Keratinocyte (primary cell): ENCODE measurements at regions not wholly inside any gene's neighbourhood (a gene's known extent, or its start where the extent isn't known, plus 50 kb on each side); places are given as distances from the start of the nearest gene placed in this dataset.

Experiments used
- DNase-seq: peaks from one replicate; pipeline ENCODE4 v3.0.0-alpha.2; 2011; ENCODE audit warnings: low read depth, missing footprints, low spot score
- FAIRE-seq: peaks from 2 replicates; lab custom pipeline; 2011; peaks lifted over from hg19 to GRCh38; lab: Jason Lieb, UNC
- H2AFZ ChIP-seq: 2 replicates; pipeline ENCODE4 v1.6.0; 2012; ENCODE audit warnings: low read length, control low read depth, inconsistent platforms; ENCODE audit not compliant: control insufficient read depth
- H3K27ac ChIP-seq: 2 replicates; pipeline ENCODE4 v1.5.1; 2011; ENCODE audit warnings: low read length; ENCODE audit not compliant: control insufficient read depth, insufficient read depth
- H3K27me3 ChIP-seq: 3 replicates; pipeline ENCODE4 v1.6.0; 2011; ENCODE audit warnings: low read length; ENCODE audit not compliant: control insufficient read depth, insufficient read depth; ENCODE audit errors: extremely low read depth
- H3K36me3 ChIP-seq, 2 experiments: 2 replicates in 1 of 2; 3 replicates in 1 of 2; pipeline ENCODE4 v1.5.1; 2011; ENCODE audit warnings: low read length in 2 of 2, mild to moderate bottlenecking in 1 of 2; ENCODE audit not compliant: control insufficient read depth in 2 of 2, insufficient read depth in 2 of 2; ENCODE audit errors: extremely low read depth in 1 of 2
- H3K4me1 ChIP-seq: 3 replicates; pipeline ENCODE4 v1.5.1; 2011; ENCODE audit warnings: low read length; ENCODE audit not compliant: control insufficient read depth, insufficient read depth; ENCODE audit errors: extremely low read depth
- H3K4me2 ChIP-seq: 3 replicates; pipeline ENCODE4 v1.6.0; 2011; ENCODE audit warnings: low read depth, low read length; ENCODE audit not compliant: control insufficient read depth, insufficient read depth; ENCODE audit errors: extremely low read depth
- H3K4me3 ChIP-seq, 3 experiments: fragments of 200-600 bp in 1 of 3; sonication (generic) in 1 of 3; 2 replicates in 2 of 3; 3 replicates in 1 of 3; pipeline ENCODE4 v1.5.1; 2011 to 2016; ENCODE audit warnings: low read length in 3 of 3, mild to moderate bottlenecking in 3 of 3, control low read depth in 2 of 3, inconsistent platforms in 1 of 3, low read depth in 1 of 3, mixed read lengths in 1 of 3, mixed run types in 1 of 3, moderate library complexity in 1 of 3; ENCODE audit not compliant: control insufficient read depth in 2 of 3, insufficient read depth in 2 of 3; ENCODE audit errors: extremely low read depth in 1 of 3
- H3K79me2 ChIP-seq: 2 replicates; pipeline ENCODE4 v1.6.0; 2012; ENCODE audit warnings: low read length; ENCODE audit not compliant: control insufficient read depth, insufficient read depth
- H3K9ac ChIP-seq: 3 replicates; pipeline ENCODE4 v1.6.0; 2011; ENCODE audit warnings: low read length; ENCODE audit not compliant: control insufficient read depth, insufficient read depth; ENCODE audit errors: extremely low read depth
- H3K9me1 ChIP-seq: 3 replicates; pipeline ENCODE4 v1.6.0; 2011; ENCODE audit warnings: low read length; ENCODE audit not compliant: control insufficient read depth, insufficient read depth; ENCODE audit errors: extremely low read depth
- H3K9me3 ChIP-seq: 2 replicates; pipeline ENCODE4 v1.5.1; 2012; ENCODE audit warnings: low read depth, low read length; ENCODE audit not compliant: control insufficient read depth
- H4K20me1 ChIP-seq: 3 replicates; pipeline ENCODE4 v1.6.0; 2011; ENCODE audit warnings: low read length; ENCODE audit not compliant: control insufficient read depth, insufficient read depth; ENCODE audit errors: extremely low read depth
- EZH2 ChIP-seq: IDR thresholded peaks from one replicate; pipeline ENCODE4 v1.6.1; 2012; ENCODE audit warnings: inconsistent platforms, mild to moderate bottlenecking, low read length, moderate library complexity
- dilution Hi-C: fragments of 300-500 bp; cut with MboI; formaldehyde crosslinking; loops from one replicate; pipeline ENCODE4 v1.7.0; 2020; ENCODE audit warnings: low sequenced_read_pairs; ENCODE audit not compliant: extremely low pct_ligation_motif_present
- TF ChIP-seq, protein P1 (sequence below), 3 experiments: IDR thresholded peaks in 1 of 3; conservative IDR thresholded peaks in 1 of 3; optimal IDR thresholded peaks in 1 of 3; 2 replicates in 2 of 3; 3 replicates in 1 of 3; pipeline versions ENCODE3 to v1.5.1; 2011; ENCODE audit warnings: low read length in 3 of 3, mild to moderate bottlenecking in 3 of 3, moderate library complexity in 2 of 3, control low read depth in 1 of 3, inconsistent platforms in 1 of 3; ENCODE audit not compliant: insufficient read depth in 2 of 3; ENCODE audit errors: extremely low read depth in 1 of 3

DNA sequence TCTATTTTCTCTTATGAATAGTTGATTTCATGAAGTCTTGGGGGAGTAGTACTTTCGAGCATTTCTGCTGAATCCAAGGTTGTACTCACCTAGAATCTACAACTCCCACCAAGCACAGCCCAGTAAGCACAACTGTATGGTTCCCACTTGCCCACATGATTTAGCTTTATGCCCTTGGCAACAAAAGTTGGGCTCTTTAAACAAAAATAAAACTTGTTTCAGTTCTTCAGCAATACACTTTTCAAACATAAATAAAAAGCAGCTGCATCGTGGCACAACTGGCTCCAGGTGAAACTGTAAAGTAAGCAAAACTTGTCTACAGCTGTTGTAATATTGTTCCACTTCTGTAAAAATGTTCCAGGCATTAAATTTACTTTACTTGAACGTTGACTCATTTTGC lies 99.8 kb upstream of the FSIP2 start:
- Histone ChIP-seq H3K4me3 (no peak overlapping the region), H3K9me3 (no peaks in the 10 kb centered on the region), H3K9ac (no peak overlapping the region), H3K79me2 (no peaks in the 10 kb centered on the region), H3K9me1 (no peaks in the 10 kb centered on the region), H4K20me1 (no peaks in the 10 kb centered on the region), H3K4me1 (no peaks in the 10 kb centered on the region), H3K27me3 (no peaks in the 10 kb centered on the region), H3K4me2 (no peak overlapping the region), H3K36me3 (no peaks in the 10 kb centered on the region), H3K27ac (no peak overlapping the region), H2AFZ (no peak overlapping the region)
- DNase-seq = no peak
- TF ChIP-seq EZH2 = no peak
- TF ChIP-seq, protein P1, sequence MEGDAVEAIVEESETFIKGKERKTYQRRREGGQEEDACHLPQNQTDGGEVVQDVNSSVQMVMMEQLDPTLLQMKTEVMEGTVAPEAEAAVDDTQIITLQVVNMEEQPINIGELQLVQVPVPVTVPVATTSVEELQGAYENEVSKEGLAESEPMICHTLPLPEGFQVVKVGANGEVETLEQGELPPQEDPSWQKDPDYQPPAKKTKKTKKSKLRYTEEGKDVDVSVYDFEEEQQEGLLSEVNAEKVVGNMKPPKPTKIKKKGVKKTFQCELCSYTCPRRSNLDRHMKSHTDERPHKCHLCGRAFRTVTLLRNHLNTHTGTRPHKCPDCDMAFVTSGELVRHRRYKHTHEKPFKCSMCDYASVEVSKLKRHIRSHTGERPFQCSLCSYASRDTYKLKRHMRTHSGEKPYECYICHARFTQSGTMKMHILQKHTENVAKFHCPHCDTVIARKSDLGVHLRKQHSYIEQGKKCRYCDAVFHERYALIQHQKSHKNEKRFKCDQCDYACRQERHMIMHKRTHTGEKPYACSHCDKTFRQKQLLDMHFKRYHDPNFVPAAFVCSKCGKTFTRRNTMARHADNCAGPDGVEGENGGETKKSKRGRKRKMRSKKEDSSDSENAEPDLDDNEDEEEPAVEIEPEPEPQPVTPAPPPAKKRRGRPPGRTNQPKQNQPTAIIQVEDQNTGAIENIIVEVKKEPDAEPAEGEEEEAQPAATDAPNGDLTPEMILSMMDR (optimal IDR thresholded peaks at IDR 0.05 in 1 of 3, IDR thresholded peaks at IDR 0.05 in 1 of 3, conservative IDR thresholded peaks at IDR 0.05 in 1 of 3; ENCODE audit: extremely low read depth in 1 of 3, insufficient read depth in 2 of 3, low read length in 3 of 3) = no peak
- dilution Hi-C loops = no loop called here
- no peak for FAIRE-seq

DNA sequence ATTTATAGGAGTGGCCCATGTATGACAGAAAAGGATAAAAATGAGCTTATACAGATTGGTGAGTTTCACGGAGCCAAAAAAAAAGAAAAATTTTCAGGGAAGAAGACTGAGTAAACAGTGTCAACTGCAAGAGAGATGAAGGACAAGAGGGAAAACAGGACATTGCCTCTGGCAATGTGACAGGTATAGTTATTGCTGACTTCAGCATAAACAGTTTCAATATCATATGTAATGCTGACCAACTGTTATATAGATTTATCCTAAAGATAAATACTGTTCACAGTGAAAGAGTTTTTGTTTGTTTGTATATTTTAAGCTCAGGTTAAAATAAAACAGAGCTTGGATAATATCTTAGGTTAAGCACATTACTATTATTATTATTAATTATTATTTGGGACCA lies 98.0 kb upstream of the FSIP2 start:
- no peaks in the 10 kb centered on the region for H3K4me1 ChIP-seq
- H3K27ac ChIP-seq = no peak overlapping the region
- H3K4me3 ChIP-seq = no peak overlapping the region
- H3K36me3 ChIP-seq = no peaks in the 10 kb centered on the region
- DNase-seq (no peak), FAIRE-seq (no peak)
- no peaks in the 10 kb centered on the region for H3K79me2 ChIP-seq
- H3K4me2 ChIP-seq = no peak overlapping the region
- dilution Hi-C loops = no loop called here
- no peak for TF ChIP-seq EZH2
- TF ChIP-seq, protein P1 (optimal IDR thresholded peaks at IDR 0.05 in 1 of 3, IDR thresholded peaks at IDR 0.05 in 1 of 3, conservative IDR thresholded peaks at IDR 0.05 in 1 of 3; ENCODE audit: extremely low read depth in 1 of 3, insufficient read depth in 2 of 3, low read length in 3 of 3) = no peak
- no peak overlapping the region for H3K9ac ChIP-seq
- no peaks in the 10 kb centered on the region for H3K27me3 ChIP-seq
- H3K9me3 ChIP-seq = no peaks in the 10 kb centered on the region
- H2AFZ ChIP-seq = no peak overlapping the region
- no peaks in the 10 kb centered on the region for H4K20me1 ChIP-seq
- H3K9me1 ChIP-seq = no peaks in the 10 kb centered on the region
